ENCODE measurements at regions not wholly inside any gene's neighbourhood (a gene's known extent, or its start where the extent isn't known, plus 50 kb on each side); places are given as distances from the start of the nearest gene placed in this dataset.

DNA sequence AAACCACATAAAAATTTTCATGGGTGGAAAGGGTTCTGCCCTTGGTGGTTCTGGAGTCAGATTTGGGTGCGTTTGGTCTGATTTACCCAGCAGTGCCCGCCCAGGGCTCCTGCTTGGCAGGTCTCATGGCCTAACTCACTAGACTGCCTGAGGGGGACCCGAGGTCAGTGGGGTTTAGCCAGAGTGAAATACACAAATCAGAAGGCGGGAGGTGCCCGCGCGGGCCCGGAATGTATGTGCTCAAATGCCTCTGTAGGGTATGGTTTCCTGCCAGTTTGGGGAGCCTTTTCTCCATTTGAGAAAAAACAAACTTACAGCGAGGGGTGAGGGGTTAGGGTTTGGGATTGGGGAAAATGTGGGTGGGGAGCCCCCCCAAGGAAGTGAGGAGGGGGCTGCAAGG lies 70.9 kb upstream of the POLG start:
- TF ChIP-seq, protein P1, sequence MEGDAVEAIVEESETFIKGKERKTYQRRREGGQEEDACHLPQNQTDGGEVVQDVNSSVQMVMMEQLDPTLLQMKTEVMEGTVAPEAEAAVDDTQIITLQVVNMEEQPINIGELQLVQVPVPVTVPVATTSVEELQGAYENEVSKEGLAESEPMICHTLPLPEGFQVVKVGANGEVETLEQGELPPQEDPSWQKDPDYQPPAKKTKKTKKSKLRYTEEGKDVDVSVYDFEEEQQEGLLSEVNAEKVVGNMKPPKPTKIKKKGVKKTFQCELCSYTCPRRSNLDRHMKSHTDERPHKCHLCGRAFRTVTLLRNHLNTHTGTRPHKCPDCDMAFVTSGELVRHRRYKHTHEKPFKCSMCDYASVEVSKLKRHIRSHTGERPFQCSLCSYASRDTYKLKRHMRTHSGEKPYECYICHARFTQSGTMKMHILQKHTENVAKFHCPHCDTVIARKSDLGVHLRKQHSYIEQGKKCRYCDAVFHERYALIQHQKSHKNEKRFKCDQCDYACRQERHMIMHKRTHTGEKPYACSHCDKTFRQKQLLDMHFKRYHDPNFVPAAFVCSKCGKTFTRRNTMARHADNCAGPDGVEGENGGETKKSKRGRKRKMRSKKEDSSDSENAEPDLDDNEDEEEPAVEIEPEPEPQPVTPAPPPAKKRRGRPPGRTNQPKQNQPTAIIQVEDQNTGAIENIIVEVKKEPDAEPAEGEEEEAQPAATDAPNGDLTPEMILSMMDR (conservative IDR thresholded peaks at IDR 0.05; ENCODE audit: low read depth, low read length): no peak
- TF ChIP-seq EZH2 (IDR thresholded peaks at IDR 0.05; ENCODE audit: borderline replicate concordance, low read depth, low read length, poor library complexity, severe bottlenecking): no peak
